ENCODE measurements at regions not wholly inside any gene's neighbourhood (a gene's known extent, or its start where the extent isn't known, plus 50 kb on each side); places are given as distances from the start of the nearest gene placed in this dataset.

DNA sequence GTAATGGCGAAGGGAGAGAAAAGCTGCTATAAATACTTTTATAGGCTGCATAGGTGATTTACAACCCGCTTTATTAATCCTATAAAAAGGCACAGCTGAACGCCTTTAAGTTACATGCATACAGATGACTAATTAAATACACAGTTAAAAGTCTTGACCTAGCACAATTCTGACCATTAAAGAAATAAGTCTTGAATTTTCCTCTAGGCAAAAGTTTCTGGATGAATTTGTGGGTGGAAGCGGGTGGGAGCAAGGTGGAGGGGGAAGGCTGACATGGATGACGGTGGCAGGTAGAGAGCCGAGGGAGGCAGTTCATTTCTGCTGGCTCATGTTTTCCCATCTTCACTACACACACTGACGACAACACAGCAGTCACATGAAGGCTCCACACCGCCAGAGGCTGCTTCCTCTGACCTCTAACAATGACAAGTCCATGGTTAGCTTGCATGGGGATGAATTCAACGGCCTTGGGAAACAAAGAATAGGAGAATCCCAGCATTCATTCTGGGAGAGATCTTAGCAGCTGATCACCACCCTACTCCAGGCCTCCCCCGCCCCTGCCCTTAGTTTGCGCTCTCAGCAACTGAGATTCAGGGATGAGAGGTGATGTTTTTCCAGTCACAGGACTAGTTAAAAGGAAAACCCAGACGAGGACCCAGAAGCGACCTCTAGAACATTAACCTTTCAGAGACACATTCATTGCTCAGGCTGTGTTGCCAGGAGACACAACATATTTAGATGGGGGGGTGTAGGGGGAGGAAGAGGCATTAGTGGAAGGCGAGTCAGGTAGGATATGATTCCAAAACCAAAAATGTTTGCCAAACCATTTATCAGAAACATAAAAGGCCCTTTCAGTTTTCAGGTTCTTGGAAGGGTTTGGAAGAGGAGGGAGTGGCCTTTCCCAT lies 329.3 kb downstream of the PIK3R1 start:
- Histone ChIP-seq H3K27me3 (ENCODE audit: control insufficient read depth in 1 of 2, insufficient read depth in 2 of 2, low read length in 2 of 2) (no peaks in the 10 kb centered on the region), H3K9me3 (ENCODE audit: control insufficient read depth in 1 of 2, insufficient read depth in 1 of 2, low read length in 2 of 2) (no peaks in the 10 kb centered on the region), H3K4me3 (ENCODE audit: low read length) (no peak overlapping the region), H3K4me1 (ENCODE audit: insufficient read depth, low read length) (no peaks in the 10 kb centered on the region), H3K36me3 (ENCODE audit: insufficient read depth, low read length) (no peaks in the 10 kb centered on the region), H3K27ac (ENCODE audit: low read depth in 1 of 2, low read length in 2 of 2) (no peak overlapping the region)
- POLR2A ChIA-PET = no interaction called here
- intact Hi-C loops (cut with DNase I, micrococcal nuclease) = no loop called here
- TF ChIP-seq, protein P1, sequence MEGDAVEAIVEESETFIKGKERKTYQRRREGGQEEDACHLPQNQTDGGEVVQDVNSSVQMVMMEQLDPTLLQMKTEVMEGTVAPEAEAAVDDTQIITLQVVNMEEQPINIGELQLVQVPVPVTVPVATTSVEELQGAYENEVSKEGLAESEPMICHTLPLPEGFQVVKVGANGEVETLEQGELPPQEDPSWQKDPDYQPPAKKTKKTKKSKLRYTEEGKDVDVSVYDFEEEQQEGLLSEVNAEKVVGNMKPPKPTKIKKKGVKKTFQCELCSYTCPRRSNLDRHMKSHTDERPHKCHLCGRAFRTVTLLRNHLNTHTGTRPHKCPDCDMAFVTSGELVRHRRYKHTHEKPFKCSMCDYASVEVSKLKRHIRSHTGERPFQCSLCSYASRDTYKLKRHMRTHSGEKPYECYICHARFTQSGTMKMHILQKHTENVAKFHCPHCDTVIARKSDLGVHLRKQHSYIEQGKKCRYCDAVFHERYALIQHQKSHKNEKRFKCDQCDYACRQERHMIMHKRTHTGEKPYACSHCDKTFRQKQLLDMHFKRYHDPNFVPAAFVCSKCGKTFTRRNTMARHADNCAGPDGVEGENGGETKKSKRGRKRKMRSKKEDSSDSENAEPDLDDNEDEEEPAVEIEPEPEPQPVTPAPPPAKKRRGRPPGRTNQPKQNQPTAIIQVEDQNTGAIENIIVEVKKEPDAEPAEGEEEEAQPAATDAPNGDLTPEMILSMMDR (IDR thresholded peaks at IDR 0.05) = no peak
- Mint-ChIP-seq H3K4me1 (ENCODE audit: low read depth) (peaks cover 15% of the 10 kb centered on the region), H3K36me3 (ENCODE audit: low read depth) (no peaks in the 10 kb centered on the region), H3K27me3 (peaks cover 26% of the 10 kb centered on the region), H3K4me3 (no peak overlapping the region), H3K9me3 (no peaks in the 10 kb centered on the region), H3K27ac (no peak overlapping the region)
- no peak for ATAC-seq (ENCODE audit: poor library complexity)
- CTCF ChIA-PET = interaction anchor here (1.2 kb wide), 1 partner anchor 30 kb away, joined by 3 read pairs; no protein-coding TSS in a partner anchor
- no peak for DNase-seq

DNA sequence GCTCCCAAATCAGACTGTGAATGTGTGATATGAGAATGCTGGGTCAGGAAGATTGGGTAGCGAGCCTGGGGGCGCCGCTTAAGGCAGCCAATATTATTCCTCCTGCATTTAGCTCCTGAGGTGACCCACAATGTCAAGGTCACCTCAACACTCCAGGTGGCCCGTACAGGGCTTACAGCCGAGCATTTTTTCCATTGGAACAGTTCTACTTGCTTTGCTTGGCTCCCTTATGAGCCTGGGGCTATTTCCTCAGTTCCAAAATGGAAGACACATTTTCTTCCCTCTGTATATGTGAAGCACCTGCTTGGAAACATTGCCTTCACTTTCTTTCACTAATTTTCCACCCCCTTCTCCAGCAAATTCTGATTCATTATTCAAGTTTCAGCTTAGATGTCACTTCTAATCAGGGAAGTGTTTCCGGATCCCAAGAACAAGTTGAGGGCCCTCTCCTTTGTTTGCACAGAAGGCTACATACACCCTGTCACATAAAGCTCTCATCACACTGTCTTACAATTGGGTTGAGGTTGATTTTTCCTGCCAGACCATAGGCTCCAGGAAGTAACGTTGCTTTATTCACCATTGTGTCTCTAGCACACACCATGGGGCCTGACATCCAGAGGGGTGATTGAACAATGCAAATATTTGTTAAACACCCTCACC lies 330.2 kb downstream of the PIK3R1 start:
- Histone ChIP-seq H3K9me3 (ENCODE audit: control insufficient read depth in 1 of 2, insufficient read depth in 1 of 2, low read length in 2 of 2) (no peaks in the 10 kb centered on the region), H3K4me1 (ENCODE audit: insufficient read depth, low read length) (no peaks in the 10 kb centered on the region), H3K27me3 (ENCODE audit: control insufficient read depth in 1 of 2, insufficient read depth in 2 of 2, low read length in 2 of 2) (no peaks in the 10 kb centered on the region), H3K4me3 (ENCODE audit: low read length) (no peak overlapping the region), H3K36me3 (ENCODE audit: insufficient read depth, low read length) (no peaks in the 10 kb centered on the region), H3K27ac (ENCODE audit: low read depth in 1 of 2, low read length in 2 of 2) (no peak overlapping the region)
- H3K36me3 Mint-ChIP-seq (ENCODE audit: low read depth) = no peaks in the 10 kb centered on the region
- H3K4me3 Mint-ChIP-seq = no peak overlapping the region
- intact Hi-C loops (cut with DNase I, micrococcal nuclease) = no loop called here
- peaks cover 18% of the 10 kb centered on the region for H3K27me3 Mint-ChIP-seq
- POLR2A ChIA-PET = no interaction called here
- no peak overlapping the region for H3K27ac Mint-ChIP-seq
- no peak for ATAC-seq (ENCODE audit: poor library complexity)
- CTCF ChIA-PET = no interaction called here
- DNase-seq = no peak
- TF ChIP-seq, protein P1 (IDR thresholded peaks at IDR 0.05) = no peak
- peaks cover 15% of the 10 kb centered on the region for H3K4me1 Mint-ChIP-seq (ENCODE audit: low read depth)
- no peaks in the 10 kb centered on the region for H3K9me3 Mint-ChIP-seq

DNA sequence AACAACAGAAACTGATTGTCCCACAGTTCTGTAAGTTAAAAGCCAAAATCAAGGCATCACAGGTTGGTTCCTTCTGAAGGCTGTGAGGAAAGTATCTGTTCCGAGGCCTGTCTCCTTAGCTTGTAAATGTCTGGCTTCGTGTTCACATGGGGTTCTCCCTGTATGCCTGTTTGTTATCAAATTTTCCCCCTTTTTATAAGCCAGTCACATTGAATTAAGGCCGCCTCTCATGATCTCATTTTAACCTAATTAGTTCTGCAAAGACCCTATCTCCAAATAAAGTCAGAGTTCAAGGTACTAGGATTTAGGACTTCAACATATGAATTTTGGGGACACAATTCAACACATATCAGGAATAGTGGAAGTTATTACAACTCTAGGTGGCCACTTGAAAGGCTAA lies 331.5 kb downstream of the PIK3R1 start:
- Histone ChIP-seq H3K27ac (ENCODE audit: low read depth in 1 of 2, low read length in 2 of 2) (no peak overlapping the region), H3K4me3 (ENCODE audit: low read length) (no peak overlapping the region), H3K36me3 (ENCODE audit: insufficient read depth, low read length) (no peaks in the 10 kb centered on the region), H3K9me3 (ENCODE audit: control insufficient read depth in 1 of 2, insufficient read depth in 1 of 2, low read length in 2 of 2) (no peaks in the 10 kb centered on the region), H3K4me1 (ENCODE audit: insufficient read depth, low read length) (no peaks in the 10 kb centered on the region), H3K27me3 (ENCODE audit: control insufficient read depth in 1 of 2, insufficient read depth in 2 of 2, low read length in 2 of 2) (no peaks in the 10 kb centered on the region)
- Mint-ChIP-seq H3K9me3 (no peaks in the 10 kb centered on the region), H3K4me3 (no peak overlapping the region), H3K27me3 (peaks cover 13% of the 10 kb centered on the region), H3K27ac (no peak overlapping the region), H3K4me1 (ENCODE audit: low read depth) (peaks cover 14% of the 10 kb centered on the region), H3K36me3 (ENCODE audit: low read depth) (no peaks in the 10 kb centered on the region)
- DNase-seq = no peak
- TF ChIP-seq, protein P1 (IDR thresholded peaks at IDR 0.05) = no peak
- ChIA-PET CTCF (no interaction called here), POLR2A (no interaction called here)
- intact Hi-C loops (cut with DNase I, micrococcal nuclease) = no loop called here
- no peak for ATAC-seq (ENCODE audit: poor library complexity)

Measured in CD4-positive, alpha-beta T cell (primary cell).